DMS79 treated with DMSO at 0.1 percent for 48 hours (cell line): ENCODE measurements at regions not wholly inside any gene's neighbourhood (a gene's known extent, or its start where the extent isn't known, plus 50 kb on each side); places are given as distances from the start of the nearest gene placed in this dataset.

Experiments used
- DNase-seq: peaks from one replicate; lab custom pipeline; 2025; lab: John Stamatoyannopoulos, UW

DNA sequence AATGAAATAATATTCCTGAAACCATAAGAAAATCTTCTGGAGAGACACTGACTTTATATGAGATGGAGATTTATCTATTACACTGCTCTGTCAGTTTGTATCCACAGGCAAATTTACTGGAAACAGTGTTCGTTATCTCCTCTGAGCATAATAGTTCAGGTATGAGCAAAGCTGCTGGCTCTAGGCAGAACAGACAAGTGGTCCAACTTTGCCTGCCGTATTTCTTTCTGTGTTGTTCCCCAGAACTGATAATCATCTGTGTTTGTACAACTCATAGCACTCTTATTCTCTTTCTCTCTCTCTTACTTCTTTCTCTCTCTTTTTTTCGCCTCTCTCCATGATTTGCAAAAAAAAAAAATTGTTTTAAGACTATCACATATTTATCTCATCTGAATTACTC, 623.8 kb upstream of the CHORDC1 start:
- no peak for DNase-seq

DNA sequence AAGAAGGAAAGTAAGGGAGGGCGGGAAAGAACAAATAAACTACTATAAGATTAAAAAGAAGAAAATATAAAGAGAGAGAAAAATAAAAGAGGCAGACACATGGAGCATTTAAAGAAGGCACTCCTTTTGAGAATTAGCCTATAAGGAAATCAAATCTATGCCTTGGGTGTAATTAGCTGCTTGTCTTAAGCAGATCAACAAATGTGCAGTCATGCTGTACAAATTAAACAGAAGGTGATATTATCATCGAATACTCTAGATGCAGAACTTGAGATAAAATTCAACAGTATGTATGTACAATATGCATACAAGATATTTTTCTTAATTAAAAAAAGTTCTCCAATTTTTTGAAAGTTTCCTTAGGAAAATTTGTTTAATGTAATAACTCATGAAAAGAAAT, 623.0 kb upstream of the CHORDC1 start:
- no peak for DNase-seq

DNA sequence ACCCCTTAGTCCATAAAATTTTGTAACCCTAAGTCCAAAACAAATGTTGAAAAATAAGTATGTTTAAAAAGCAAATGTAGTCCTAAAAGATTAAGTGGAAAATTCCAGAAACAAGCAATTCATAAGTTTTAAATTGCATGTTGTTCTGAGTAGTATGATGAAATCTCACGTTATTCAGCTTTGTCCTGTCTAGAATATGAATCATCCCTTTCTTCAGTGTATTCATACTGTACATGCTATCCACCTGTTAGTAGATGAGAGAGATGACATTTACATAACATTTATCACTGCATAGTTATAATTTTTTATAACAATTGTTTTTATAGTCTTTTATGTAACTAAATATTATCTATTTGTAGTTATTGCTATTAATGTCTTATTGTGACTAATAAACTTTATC, 622.3 kb upstream of the CHORDC1 start:
- DNase-seq = no peak

DNA sequence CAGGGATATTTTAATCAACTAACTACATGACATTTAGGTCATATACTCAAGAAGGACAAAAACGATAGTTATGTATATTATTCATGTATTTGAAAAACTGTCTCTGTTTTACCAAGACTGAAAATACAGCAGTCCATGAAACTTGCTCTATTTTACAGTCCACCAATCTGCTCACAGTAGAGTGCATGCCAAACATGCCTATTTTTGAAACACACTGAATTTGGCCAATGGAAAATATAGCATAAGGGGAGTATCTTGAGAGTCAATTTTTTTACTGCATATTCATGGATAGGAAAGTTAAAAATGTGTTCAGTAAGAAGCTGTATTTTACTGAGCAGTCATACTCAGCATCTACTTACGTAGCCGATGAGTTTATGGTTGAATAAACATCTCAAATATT, 621.2 kb upstream of the CHORDC1 start:
- no peak for DNase-seq

DNA sequence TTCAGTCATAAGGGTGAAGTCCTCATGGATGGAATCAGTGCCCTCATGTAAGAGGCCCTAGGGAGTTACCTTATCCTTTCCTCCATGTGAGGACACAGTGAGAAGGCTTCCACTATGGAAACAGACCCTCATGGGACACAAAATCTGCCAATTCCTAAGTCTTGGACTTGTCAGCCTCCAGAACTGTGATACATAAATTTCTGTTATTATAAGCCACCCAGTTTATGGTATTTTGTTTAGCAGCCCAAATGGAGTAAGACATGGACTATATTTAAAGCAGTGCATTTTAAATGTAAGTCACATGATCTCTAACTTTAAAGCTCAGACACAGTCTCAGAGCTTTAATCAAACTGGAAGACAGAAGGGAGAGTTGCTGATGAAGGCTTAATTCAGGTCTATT, 619.8 kb upstream of the CHORDC1 start:
- DNase-seq = no peak

DNA sequence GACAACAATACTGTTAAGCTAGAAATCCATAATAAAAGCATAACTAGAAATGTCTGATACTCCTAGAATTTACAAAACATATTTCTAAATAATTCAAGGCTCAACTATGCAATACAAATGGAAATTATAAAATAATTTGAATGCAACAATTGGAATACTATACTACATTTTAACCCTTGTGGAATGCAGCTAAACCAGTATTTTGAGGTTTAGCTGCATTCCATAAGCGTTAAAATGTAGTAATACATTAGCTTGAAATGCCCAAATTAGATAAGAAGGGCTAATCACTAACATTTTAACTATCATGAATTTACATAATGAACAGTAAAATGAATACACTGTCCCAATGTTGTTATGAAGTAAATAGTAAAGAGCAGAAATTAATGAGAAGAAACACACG, 617.2 kb upstream of the CHORDC1 start:
- no peak for DNase-seq

DNA sequence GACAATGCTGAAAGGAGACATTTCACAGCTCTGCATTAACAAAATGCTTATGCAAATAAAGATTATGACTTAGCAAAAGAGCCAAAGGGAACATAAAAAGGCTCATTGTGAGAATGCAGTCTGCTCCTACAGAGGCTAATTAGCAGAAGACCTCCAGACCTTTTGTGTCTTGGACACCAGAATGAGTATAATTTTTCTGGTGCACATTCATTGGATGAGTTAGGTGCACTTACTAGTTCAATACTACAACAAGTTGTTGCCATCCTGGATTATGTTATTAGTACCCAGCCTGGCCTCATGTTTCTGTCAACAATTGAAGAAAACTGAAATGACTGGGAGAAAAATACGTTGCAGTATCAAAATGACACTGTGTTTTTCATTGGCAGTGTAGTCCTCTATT, 613.2 kb upstream of the CHORDC1 start:
- DNase-seq = no peak

DNA sequence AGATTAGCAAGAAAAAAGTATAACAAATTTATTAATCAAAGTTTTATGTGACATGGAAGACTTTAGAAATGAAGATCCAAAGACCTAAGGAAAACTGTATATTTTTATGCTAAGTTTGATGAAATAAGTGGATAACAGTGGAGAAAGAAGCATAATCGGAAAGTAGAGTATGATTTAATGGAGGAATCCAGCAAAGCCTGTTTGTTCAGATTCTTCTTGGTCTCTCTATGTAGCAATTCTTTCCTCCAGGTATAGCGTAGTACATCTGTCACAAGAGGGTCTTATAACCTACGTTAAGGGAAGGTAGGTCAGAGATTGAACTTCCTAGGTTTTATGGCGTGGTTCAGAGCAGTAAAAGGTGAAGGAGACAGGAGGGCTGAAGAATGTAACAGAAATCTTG, 600.6 kb upstream of the CHORDC1 start:
- DNase-seq = no peak

DNA sequence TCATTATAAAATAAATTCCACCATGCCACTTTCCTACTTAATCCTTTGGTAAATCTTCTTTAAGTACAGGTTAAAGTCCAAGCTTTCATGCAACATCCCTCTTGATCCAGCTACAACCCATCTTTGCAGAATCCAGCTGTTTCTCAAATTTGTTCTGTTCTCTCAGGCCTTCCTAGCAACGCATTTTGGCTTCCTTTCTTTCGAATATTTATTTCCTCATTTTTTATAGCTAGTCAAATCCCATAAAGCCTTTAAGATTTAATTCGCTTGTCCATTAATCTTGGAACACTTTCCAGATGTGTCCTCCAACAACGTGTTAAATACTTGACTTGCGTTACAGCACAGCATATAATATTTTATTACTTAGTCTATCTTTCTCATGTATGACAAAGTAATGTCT, 600.1 kb upstream of the CHORDC1 start:
- DNase-seq = no peak

DNA sequence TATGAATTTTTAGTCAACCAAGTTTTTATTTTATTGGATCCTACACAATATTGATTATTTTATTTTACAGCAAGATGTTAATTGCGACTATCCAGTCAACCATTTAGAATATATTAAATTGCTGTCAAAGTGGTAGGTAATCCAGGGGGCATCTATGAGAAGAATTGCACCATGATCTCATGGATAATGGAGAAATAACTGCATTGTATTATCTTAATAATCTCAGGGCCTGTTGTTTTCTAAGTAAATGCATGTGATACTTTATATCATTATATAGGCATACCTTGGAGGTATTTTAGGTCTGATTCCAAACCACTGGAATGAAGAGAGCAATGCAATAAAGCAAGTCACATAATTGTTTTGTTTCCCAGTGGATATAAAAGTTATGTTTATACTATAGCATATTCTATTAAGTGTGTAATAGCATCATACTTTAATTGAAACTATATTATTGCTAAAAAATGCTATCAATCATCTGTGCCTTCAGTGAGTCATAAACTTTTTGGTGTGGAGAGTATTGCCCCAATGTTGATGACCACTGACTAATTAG, 595.4 kb upstream of the CHORDC1 start:
- DNase-seq = no peak

DNA sequence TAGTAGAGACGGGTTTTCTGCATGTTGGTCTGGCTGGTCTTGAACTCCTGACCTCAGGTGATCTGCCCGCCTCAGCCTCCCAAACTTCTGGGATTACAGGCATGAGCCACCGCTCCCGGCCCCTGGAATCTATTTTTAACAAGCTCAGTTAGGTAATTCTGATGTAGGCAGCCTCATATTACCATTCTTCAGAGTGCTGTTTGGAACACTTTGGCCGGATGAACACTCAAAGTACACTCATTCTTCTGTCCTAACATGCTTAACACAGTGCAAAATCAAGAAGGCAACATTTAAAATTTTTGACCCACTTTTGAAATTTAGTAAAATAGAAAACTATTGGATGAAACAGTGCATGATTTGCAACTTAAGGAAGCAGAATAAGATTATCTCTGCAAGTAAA, 586.7 kb upstream of the CHORDC1 start:
- DNase-seq = no peak

DNA sequence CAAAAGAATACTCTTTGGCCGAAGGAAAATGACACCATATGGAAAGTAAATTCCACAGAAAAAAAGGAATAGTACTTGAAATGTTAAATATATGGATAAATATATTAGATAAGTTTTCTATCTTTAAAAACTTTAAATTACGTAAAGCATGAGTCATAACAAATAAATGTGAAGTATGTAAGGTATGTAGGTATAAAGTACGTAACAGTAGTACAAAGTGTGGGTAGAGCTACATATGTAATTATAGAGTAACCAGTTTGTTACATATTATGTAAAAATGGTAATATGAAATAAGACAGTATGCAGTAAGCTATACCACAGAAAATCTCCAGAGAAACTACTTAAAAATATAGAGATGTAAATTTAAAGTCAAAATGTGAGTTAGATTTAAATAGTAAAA, 582.3 kb upstream of the CHORDC1 start:
- no peak for DNase-seq

DNA sequence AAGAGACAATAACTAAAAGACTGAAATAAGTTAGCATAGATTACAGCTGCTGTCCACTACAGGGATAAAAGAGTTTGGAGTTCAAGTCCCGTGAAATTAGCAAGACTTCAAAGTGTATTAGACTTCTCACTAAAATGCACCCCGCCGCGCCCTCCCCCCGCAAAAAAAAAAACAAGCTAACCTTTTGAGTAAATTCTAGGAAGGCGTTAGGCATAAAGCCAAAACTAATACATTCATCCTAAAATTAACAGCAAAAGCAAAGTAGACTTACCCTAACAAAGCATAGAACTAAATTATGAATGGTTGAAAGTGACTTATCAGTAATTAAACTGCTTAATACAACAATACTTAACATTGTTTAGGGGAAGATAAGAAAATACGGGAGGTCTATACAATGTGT, 581.0 kb upstream of the CHORDC1 start:
- DNase-seq = no peak

DNA sequence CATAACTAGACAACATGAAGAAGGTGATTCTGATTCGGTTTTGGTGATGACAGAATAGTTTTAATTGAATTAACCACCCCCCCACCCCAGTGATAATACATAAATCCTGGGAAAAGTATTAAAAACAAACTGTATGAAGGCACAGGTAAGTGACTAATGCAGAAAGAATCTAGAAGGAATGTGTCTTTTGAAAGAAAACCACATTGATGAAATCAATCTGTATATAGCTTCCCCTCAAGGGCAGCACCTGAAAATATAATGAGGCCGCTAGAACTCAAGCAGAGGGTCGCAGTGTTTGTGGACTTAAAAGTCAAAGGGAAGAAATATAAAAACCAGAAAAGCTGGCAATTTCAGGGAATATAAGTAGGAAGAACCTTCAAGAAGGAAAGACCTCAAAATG, 580.5 kb upstream of the CHORDC1 start:
- no peak for DNase-seq

DNA sequence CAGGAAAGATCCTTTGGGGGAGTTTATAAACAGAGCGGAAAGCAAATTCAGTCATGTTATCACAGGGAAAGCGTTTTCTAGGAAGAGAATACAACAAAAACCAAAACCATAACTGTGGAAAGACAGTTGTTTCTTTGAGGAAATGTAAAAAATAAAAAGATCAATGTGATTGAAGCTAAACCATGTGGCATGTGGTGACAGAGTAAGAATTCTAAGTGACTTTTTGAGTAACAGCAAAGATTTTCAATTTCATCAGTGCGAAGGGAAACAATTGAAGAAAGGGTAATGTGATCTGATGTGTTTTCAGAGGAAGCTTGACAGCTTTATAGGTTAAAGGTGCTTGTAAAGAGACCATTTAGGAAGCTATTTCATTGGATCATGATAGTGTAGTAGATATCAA, 575.9 kb upstream of the CHORDC1 start:
- DNase-seq = no peak

DNA sequence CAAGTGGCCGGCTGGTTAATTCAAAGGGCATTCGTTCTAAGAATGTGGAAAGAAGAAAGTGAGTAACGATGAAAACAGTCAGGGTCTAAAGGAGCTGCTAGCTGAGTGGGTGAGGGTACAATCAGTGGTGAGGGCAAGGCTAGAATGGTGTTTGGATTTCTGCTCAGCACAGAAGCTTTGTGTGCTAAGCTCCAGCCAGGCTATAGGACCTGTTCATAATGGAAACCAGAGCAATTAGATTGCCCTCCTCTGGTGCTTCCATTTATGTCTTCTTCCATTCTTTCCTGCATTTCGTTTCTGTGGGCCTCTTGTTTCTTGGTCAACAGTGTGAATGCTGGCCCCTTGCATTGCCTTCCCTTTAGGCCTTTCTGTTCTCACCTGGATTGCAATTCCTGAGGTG, 572.9 kb upstream of the CHORDC1 start:
- no peak for DNase-seq

DNA sequence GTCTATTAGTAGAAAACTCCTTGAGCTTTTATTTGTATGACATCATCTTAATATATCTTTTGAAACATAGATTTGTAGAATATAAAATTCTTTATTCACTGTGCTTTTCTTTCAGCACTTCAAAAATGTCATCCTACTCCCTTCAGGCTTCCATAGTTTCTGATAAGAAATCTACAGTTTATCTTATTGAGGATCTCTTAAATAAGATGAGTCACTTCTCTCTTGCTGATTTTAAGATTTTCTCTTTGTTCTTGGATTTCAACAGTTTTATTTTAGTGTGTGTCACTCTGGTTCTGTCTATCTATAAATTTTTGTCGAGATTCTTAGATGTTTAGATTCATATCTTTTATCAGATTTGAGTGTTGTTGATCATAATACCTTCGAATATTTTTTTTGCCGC, 566.1 kb upstream of the CHORDC1 start:
- no peak for DNase-seq

DNA sequence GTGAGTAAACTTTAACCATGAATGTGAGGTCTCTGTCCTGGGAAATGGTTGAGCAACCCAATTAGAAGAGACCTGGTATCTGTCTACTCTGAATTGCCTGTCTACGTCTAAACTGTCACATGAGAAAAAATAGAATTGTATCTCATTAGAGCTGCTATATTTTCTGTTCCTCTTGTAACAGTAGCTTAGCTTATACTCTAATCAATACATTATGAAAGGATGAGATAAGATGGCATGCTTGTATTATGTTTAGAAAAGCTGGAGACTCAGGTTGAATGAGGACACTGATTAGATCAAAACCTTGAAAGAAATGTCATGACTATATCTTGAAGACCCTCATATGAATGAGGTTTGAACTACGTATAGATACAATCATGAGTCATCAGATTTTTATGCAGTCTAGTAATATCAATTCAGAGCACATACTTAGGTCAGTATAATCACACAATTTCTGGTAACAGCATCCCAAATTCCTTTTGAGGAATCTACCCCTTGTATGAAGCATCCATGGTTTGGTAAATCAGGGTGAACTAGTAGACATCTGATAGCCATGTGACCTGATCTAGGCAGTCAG, 561.5 kb upstream of the CHORDC1 start:
- no peak for DNase-seq

DNA sequence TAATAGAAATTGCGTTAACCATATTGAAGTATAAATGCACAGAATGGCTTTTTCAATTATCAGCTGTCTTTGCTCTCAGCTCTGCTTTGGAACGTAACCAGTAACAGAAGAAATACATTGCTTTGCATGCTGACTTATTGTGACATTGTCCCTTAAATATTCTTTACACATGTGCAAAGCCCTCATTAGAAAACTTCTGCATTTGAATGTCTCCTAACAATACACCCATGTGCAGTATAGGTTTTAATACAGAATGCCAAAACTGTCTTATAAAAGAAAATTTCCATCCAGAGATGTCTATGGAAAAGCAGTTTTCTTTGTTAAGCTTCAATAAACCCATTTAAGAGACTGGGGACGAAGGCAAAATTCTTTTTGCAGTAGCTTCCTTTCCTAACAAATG, 560.3 kb upstream of the CHORDC1 start:
- no peak for DNase-seq

DNA sequence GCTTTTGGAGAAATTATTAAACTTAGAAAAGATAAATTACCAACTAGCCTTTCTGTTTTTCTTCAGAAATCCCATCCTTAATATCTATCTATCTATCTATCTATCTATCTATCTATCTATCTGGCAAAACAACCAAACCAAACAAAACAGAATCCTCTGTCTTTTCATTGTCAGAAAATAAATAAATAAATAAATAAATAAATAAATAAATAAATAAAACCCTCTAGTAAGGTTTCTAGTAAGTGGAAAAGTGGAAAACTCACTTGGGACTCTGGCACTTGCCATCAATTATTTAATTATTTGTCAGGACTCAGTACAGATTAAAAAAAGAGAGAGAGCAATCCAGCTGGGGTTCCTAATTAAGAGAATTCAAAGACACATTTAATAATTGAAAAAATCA, 556.2 kb upstream of the CHORDC1 start:
- no peak for DNase-seq

DNA sequence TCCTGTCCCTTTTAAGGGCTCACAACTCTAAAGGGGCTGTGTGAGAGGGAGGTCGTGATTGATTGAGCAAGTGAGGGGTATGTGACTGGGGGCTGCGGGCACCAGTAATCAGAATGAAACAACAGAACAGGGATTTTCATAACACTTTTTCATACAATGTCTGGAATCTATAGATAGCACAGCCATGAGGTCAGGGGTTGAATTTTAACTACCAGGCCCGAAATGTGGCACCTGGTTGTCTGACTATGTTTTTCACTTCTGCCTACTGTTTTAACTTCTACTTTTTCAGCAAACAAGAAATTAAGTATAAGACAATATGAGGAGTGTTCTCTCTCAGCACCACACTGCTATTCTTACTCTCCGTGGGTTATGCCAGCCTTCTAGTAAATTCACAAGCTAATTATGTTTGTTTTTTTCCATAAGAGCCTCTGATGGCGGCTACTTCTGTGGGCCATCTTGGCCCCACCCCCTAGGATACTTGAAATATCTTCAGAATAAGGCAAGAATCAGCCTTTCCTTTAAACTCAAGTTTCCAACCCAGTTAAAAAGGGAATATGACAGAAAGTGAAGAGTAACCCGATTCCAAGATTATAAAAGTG, 552.8 kb upstream of the CHORDC1 start:
- DNase-seq = no peak

DNA sequence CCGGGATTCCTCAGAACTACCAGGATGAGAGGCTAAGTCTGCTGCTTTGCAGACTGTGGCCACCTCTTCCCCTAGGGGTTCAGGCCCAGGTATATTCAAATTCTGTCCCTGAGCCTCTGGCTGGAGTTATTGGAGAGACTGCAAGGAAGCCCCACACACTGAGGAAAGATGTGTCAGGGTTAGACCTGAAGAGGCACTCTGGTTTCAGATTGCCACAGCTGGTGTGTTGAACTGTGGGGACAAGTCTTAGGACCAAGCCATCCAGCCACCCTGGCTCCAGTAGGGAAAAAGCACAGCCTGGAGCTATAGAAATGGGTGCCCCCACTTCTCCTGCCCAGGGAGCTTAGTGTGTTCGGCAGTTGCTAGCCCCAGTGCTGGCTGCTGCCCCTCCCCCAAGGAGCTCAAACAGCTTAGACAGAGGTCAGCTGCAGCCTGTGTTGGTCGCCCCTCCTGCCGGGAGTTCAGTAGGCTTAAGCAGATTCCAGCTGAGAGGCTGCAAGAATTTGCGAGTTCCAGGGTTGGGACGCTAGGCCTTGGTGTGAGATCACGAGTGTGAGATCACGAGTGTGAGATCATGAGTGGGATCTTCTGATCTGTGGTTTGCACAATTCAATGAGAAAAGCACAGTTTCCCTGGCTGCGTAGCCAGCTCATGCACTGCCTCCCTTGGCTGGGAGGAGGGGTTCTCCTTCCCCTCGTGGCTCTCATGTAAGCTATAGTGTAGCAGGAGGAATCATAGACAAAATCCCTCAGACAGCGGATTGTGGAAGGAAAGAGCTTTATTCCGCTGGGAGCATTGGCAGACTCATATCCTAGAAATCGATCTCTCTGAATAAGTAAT, 552.1 kb upstream of the CHORDC1 start:
- DNase-seq = no peak

DNA sequence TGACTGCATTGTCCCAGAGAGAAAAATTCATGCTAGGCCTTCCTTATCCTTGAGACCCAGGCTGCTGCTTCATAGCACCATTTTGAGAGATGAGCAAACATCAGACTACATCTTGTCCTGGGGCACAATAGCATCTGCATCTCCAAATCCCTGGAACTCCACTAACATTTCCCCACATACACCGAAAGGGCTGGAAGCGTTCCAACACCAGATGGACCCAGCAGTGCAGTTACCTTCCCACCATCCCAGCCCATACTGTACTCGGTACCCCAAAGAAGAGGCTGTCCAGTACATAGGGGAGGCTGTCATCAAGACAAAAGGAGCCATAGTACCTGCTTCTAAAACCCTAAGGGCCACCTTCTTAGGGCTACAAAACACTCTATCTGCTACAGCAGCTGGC, 547.2 kb upstream of the CHORDC1 start:
- DNase-seq = no peak
